ENCODE measurements at regions not wholly inside any gene's neighbourhood (a gene's known extent, or its start where the extent isn't known, plus 50 kb on each side); places are given as distances from the start of the nearest gene placed in this dataset.

GRCh38 chr4:164424846-164425245 is 329.1 kb upstream of the SMIM31 start:
- H3K23ac ChIP-seq (ENCODE audit: insufficient read length): no peak overlapping the region
- no peak overlapping the region for H2BK12ac ChIP-seq (ENCODE audit: low read depth, low read length)
- ChIA-PET CTCF (ENCODE audit: partially characterized antibody) (no interaction called here), POLR2A (ENCODE audit: partially characterized antibody) (no interaction called here)
- H3K9me3 ChIP-seq (ENCODE audit: insufficient read depth in 2 of 2, low read depth in 1 of 2, low read length in 1 of 2): no peaks in the 10 kb centered on the region
- no peaks in the 10 kb centered on the region; the same call in 1 of the 2 replicates for H3K23me2 ChIP-seq (ENCODE audit: low read depth, low read length)
- no peak overlapping the region for H3K18ac ChIP-seq (ENCODE audit: extremely low read depth, low read length)
- H3K27me3 ChIP-seq (replicated peaks in 1 of 4; ENCODE audit: control insufficient read depth in 3 of 4, extremely low read depth in 1 of 4, insufficient read depth in 3 of 4, low read length in 3 of 4): no peaks in the 10 kb centered on the region
- no peak for FAIRE-seq
- H4K5ac ChIP-seq (ENCODE audit: insufficient read length, low read depth, low read length): no peak overlapping the region
- no peaks in the 10 kb centered on the region for H4K20me1 ChIP-seq (replicated peaks in 1 of 2; ENCODE audit: control insufficient read depth in 1 of 2, insufficient read depth in 2 of 2, low read length in 2 of 2)
- no peaks in the 10 kb centered on the region for H3K79me2 ChIP-seq (ENCODE audit: control insufficient read depth in 1 of 2, insufficient read depth in 2 of 2, low read length in 2 of 2)
- no peaks in the 10 kb centered on the region for H3K36me3 ChIP-seq (ENCODE audit: control insufficient read depth in 2 of 4, insufficient read depth in 4 of 4, low read length in 3 of 4)
- H3K4me3 ChIP-seq (ENCODE audit: extremely low read depth in 1 of 4, insufficient read depth in 2 of 4, low read depth in 3 of 4, low read length in 4 of 4): no peak overlapping the region
- no peaks in the 10 kb centered on the region for H3K4me1 ChIP-seq (replicated peaks in 1 of 4; ENCODE audit: control insufficient read depth in 3 of 4, insufficient read depth in 4 of 4, low read length in 3 of 4)
- H2BK20ac ChIP-seq (ENCODE audit: low read length): no peak overlapping the region
- H3K9ac ChIP-seq (replicated peaks in 1 of 4; ENCODE audit: extremely low read depth in 1 of 4, low read depth in 3 of 4, low read length in 3 of 4): no peak overlapping the region
- no peak overlapping the region for H3K4ac ChIP-seq (replicated peaks; ENCODE audit: insufficient read length, low read depth, low read length)
- 86% methylated on average over 4 of the region's 4 CpGs; no CpG with 5 or more reads in 1 of the 2 experiments for WGBS, 2 experiments (ENCODE audit: extremely low coverage in 1 of 2, insufficient coverage in 1 of 2, insufficient read length in 1 of 2, insufficient replicate concordance in 2 of 2, low coverage in 1 of 2, low lambda C conversion rate in 2 of 2, missing lambda C conversion rate in 1 of 2)
- no peak overlapping the region for H2BK15ac ChIP-seq (ENCODE audit: low read length)
- H2AK5ac ChIP-seq (ENCODE audit: low read depth, low read length): no peak overlapping the region
- H3K27ac ChIP-seq (ENCODE audit: low read depth, low read length): no peak overlapping the region
- H4K8ac ChIP-seq (ENCODE audit: extremely low read depth, insufficient read depth, low read length): no peak overlapping the region
- no peak overlapping the region for H3K4me2 ChIP-seq (ENCODE audit: insufficient read depth in 1 of 2, low read depth in 2 of 2, low read length in 2 of 2)
- no peak for DNase-seq (ENCODE audit: low read depth in 1 of 2, low spot score in 2 of 2)
- no peaks in the 10 kb centered on the region for H3K79me1 ChIP-seq (ENCODE audit: low read depth, low read length)
- H3K56ac ChIP-seq (replicated peaks; ENCODE audit: insufficient read length, low read depth, low read length): no peak overlapping the region
- H2BK5ac ChIP-seq (ENCODE audit: low read depth, low read length): no peak overlapping the region
- H2BK120ac ChIP-seq (replicated peaks; ENCODE audit: low read depth, low read length): no peak overlapping the region
- H4K91ac ChIP-seq (replicated peaks; ENCODE audit: insufficient read length, low read length): no peak overlapping the region
- no peak overlapping the region for H2AFZ ChIP-seq (ENCODE audit: low read length)
- no peak overlapping the region for H3K14ac ChIP-seq (ENCODE audit: insufficient read length)
- no peak for TF ChIP-seq HDAC2 (IDR thresholded peaks at IDR 0.05; ENCODE audit: borderline replicate concordance in 1 of 2, low read depth in 2 of 2, low read length in 2 of 2)
- no peak for TF ChIP-seq EP300 (IDR thresholded peaks at IDR 0.05; ENCODE audit: borderline replicate concordance in 1 of 2, low read depth in 2 of 2, low read length in 2 of 2)
- no peak for TF ChIP-seq CTCF (IDR thresholded peaks at IDR 0.05; ENCODE audit: control extremely low read depth in 1 of 3, insufficient read depth in 1 of 3, low read depth in 1 of 3, low read length in 3 of 3)
- TF ChIP-seq RXRA (IDR thresholded peaks at IDR 0.05; ENCODE audit: insufficient read depth, low read depth, low read length): no peak
- TF ChIP-seq CEBPB (IDR thresholded peaks at IDR 0.05; ENCODE audit: low read depth, low read length): no peak
- TF ChIP-seq HDAC6 (IDR thresholded peaks at IDR 0.05; ENCODE audit: low read depth, low read length): no peak
- no peak for TF ChIP-seq PHF8 (conservative IDR thresholded peaks at IDR 0.05; ENCODE audit: low read depth, low read length)
- TF ChIP-seq SP1 (IDR thresholded peaks at IDR 0.05; ENCODE audit: low read depth, low read length): no peak
- no peak for TF ChIP-seq CBX5 (IDR thresholded peaks at IDR 0.05; ENCODE audit: low read depth, low read length)
- no peak for TF ChIP-seq ASH2L (IDR thresholded peaks at IDR 0.05; ENCODE audit: low read length)
- TF ChIP-seq KDM1A (IDR thresholded peaks at IDR 0.05; ENCODE audit: borderline replicate concordance, low read length): no peak
- TF ChIP-seq EZH2 (IDR thresholded peaks at IDR 0.05; ENCODE audit: low read depth, low read length, severe bottlenecking): no peak

Measured in H1 (cell line).